WTC11 (cell line): ENCODE measurements at regions not wholly inside any gene's neighbourhood (a gene's known extent, or its start where the extent isn't known, plus 50 kb on each side); places are given as distances from the start of the nearest gene placed in this dataset.

Experiments
- CTCF ChIP-seq: fragments of 200-600 bp; IDR thresholded peaks from 2 replicates; pipeline ENCODE4 v1.8.0; 2022; ENCODE audit warnings: antibody characterized with exemption
- IRF1 ChIP-seq: sonication (generic); formaldehyde crosslinking; IDR thresholded peaks from 2 replicates; pipeline ENCODE4 v1.8.0; 2023; ENCODE audit warnings: missing genetic modification reagents
- MLX ChIP-seq: sonication (generic); formaldehyde crosslinking; IDR thresholded peaks from 2 replicates; pipeline ENCODE4 v1.8.1; 2023; ENCODE audit warnings: mild to moderate bottlenecking, missing genetic modification reagents, moderate library complexity
- NFYB ChIP-seq: sonication (generic); formaldehyde crosslinking; conservative IDR thresholded peaks from 2 replicates; pipeline ENCODE4 v1.8.0; 2022; ENCODE audit warnings: low read depth, missing genetic modification reagents
- PREB ChIP-seq: sonication (generic); formaldehyde crosslinking; IDR thresholded peaks from 2 replicates; pipeline ENCODE4 v1.8.1; 2022; ENCODE audit warnings: mild to moderate bottlenecking, missing genetic modification reagents, moderate library complexity, borderline replicate concordance
- SOX15 ChIP-seq: fragments of 250-450 bp; sonication (Bioruptor Pico); IDR thresholded peaks from 2 replicates; pipeline ENCODE4 v1.9.0; 2021; ENCODE audit warnings: mild to moderate bottlenecking
- TEAD4 ChIP-seq: sonication (generic); formaldehyde crosslinking; IDR thresholded peaks from 2 replicates; pipeline ENCODE4 v1.8.0; 2022; ENCODE audit warnings: mild to moderate bottlenecking, missing genetic modification reagents
- USF1 ChIP-seq: sonication (generic); formaldehyde crosslinking; IDR thresholded peaks from 2 replicates; pipeline ENCODE4 v1.8.0; 2022; ENCODE audit warnings: mild to moderate bottlenecking, missing genetic modification reagents

- TF ChIP-seq USF1 (CRISPR knock-in tag), result no peak
- TF ChIP-seq NFYB (CRISPR knock-in tag), result no peak
- TF ChIP-seq CTCF, result no peak
- TF ChIP-seq IRF1, result no peak
- TF ChIP-seq MLX (CRISPR knock-in tag), result no peak
- no peak for TF ChIP-seq PREB
- no peak for TF ChIP-seq TEAD4 (CRISPR knock-in tag)
- no peak for TF ChIP-seq SOX15 (CRISPR knock-in tag)
These were observed 178.8 kb downstream of the TTC32 start for GRCh38 chr2:19723021-19723420.
